Transverse colon (tissue), 4 donors: ENCODE measurements at regions not wholly inside any gene's neighbourhood (a gene's known extent, or its start where the extent isn't known, plus 50 kb on each side); places are given as distances from the start of the nearest gene placed in this dataset.

ENCODE experiments used
- POLR2A ChIP-seq: fragments of 450-650 bp; IDR thresholded peaks from one replicate; pipeline ENCODE4 v1.6.1; 2016; ENCODE audit warnings: antibody characterized with exemption, mild to moderate bottlenecking, moderate library complexity
- POLR2AphosphoS5 ChIP-seq, 3 donors: sonication (generic); formaldehyde crosslinking; IDR thresholded peaks; one replicate each; pipeline ENCODE4 v1.6.1; 2016; ENCODE audit warnings: antibody characterized with exemption in 3 of 3
- TF ChIP-seq, protein P1 (sequence below), 5 experiments: fragments of 200-600 bp in 3 of 5; fragments of 450-650 bp in 2 of 5; sonication (generic) in 3 of 5; IDR thresholded peaks; 1 replicate in 2 of 5; 2 replicates in 3 of 5; pipeline ENCODE4 v1.5.1; 2016 to 2017; ENCODE audit warnings: antibody characterized with exemption in 5 of 5, inconsistent platforms in 3 of 5, mild to moderate bottlenecking in 2 of 5, moderate library complexity in 1 of 5

DNA sequence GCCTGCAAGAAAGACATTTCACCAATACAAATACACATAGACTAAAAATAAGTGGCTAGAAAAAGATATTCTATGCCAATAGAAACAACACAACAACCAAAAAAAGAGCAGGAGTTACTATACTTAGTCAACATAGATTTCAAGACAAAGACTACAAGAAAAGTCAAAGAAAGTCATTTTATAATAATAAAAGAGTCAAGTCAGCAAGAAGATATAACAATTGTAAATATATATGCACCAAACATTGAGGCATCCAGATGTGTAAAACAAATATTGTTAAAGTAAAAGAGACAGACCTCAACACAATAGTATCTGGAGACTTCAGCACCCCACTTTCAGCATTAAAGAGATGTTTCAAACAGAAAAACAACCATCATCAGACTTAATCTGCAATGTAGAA, 104.6 kb downstream of the AMY1C start:
- TF ChIP-seq POLR2A (no peak), POLR2AphosphoS5 (IDR thresholded peaks at IDR 0.05) (no peak)
- TF ChIP-seq, protein P1, sequence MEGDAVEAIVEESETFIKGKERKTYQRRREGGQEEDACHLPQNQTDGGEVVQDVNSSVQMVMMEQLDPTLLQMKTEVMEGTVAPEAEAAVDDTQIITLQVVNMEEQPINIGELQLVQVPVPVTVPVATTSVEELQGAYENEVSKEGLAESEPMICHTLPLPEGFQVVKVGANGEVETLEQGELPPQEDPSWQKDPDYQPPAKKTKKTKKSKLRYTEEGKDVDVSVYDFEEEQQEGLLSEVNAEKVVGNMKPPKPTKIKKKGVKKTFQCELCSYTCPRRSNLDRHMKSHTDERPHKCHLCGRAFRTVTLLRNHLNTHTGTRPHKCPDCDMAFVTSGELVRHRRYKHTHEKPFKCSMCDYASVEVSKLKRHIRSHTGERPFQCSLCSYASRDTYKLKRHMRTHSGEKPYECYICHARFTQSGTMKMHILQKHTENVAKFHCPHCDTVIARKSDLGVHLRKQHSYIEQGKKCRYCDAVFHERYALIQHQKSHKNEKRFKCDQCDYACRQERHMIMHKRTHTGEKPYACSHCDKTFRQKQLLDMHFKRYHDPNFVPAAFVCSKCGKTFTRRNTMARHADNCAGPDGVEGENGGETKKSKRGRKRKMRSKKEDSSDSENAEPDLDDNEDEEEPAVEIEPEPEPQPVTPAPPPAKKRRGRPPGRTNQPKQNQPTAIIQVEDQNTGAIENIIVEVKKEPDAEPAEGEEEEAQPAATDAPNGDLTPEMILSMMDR (IDR thresholded peaks at IDR 0.05) = no peak
